ENCODE measurements at regions not wholly inside any gene's neighbourhood (a gene's known extent, or its start where the extent isn't known, plus 50 kb on each side); places are given as distances from the start of the nearest gene placed in this dataset.

- TF ChIP-seq CTCF (IDR thresholded peaks at IDR 0.05; ENCODE audit: insufficient read depth, low read length) (no peak), POLR2AphosphoS5 (IDR thresholded peaks at IDR 0.05; ENCODE audit: low read depth) (no peak), SPI1 (IDR thresholded peaks at IDR 0.05; ENCODE audit: borderline replicate concordance, low read depth) (no peak), REST (IDR thresholded peaks at IDR 0.05; ENCODE audit: insufficient replicate concordance, low read depth) (no peak)
Observed at GRCh38 chr1:173395762-173396161, 81.4 kb upstream of the PRDX6 start.
